ENCODE measurements at regions not wholly inside any gene's neighbourhood (a gene's known extent, or its start where the extent isn't known, plus 50 kb on each side); places are given as distances from the start of the nearest gene placed in this dataset.

DNA sequence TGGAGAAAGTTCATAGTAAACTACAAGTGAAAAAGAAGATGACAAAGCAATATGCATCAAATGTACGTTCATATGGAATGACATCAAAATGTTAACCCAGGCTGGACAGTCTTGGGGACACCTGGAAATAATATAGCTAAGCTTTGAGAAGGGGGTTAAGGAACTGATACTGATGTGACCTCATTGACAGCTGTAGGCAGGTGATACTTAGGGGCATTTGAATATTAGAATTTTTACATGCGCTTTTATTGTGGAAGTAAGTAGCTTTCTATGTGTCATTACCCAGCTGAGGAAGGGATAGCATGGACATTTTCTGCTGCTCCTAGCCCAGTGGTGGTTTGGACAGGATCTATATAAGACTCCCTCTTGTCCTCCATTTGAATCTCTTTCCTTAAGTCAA, 299.7 kb downstream of the CWC27 start:
- no peaks in the 10 kb centered on the region for H3K9me3 Mint-ChIP-seq
- peaks cover 63% of the 10 kb centered on the region for H3K4me1 Mint-ChIP-seq (ENCODE audit: low read depth)
- no peak overlapping the region for H3K27ac Mint-ChIP-seq
- H3K27me3 Mint-ChIP-seq: peaks cover 8% of the 10 kb centered on the region
- no peak overlapping the region for H3K4me3 Mint-ChIP-seq
- no peaks in the 10 kb centered on the region for H3K36me3 Mint-ChIP-seq (ENCODE audit: low read depth)
- intact Hi-C loops (cut with micrococcal nuclease): no loop called here

DNA sequence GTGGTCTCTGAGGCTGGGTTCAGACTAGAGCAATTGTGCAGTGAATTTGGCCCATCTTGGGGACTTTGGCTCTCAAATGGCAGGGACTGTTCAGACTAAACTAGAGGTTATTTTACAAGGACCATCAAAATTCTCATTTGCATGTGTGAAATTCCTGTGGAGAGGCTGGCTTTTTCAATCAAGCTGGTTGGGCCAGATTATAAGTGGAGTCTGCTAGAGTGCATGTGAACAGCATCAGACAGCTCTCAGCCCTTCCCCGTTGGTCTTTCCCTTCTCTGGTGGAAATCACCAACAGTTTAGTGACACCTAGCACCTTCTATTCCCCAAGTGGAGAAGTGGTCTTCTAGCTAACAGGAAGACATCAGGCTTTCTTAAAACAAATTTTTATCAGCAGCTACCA, 301.3 kb downstream of the CWC27 start:
- peaks cover 57% of the 10 kb centered on the region for H3K4me1 Mint-ChIP-seq (ENCODE audit: low read depth)
- peaks cover 8% of the 10 kb centered on the region for H3K27me3 Mint-ChIP-seq
- H3K27ac Mint-ChIP-seq: no peak overlapping the region
- no peak overlapping the region for H3K4me3 Mint-ChIP-seq
- no peaks in the 10 kb centered on the region for H3K9me3 Mint-ChIP-seq
- H3K36me3 Mint-ChIP-seq (ENCODE audit: low read depth): no peaks in the 10 kb centered on the region
- intact Hi-C loops (cut with micrococcal nuclease): loop anchor here (5.0 kb wide), 1 partner anchor 33 kb away; no protein-coding TSS in a partner anchor

DNA sequence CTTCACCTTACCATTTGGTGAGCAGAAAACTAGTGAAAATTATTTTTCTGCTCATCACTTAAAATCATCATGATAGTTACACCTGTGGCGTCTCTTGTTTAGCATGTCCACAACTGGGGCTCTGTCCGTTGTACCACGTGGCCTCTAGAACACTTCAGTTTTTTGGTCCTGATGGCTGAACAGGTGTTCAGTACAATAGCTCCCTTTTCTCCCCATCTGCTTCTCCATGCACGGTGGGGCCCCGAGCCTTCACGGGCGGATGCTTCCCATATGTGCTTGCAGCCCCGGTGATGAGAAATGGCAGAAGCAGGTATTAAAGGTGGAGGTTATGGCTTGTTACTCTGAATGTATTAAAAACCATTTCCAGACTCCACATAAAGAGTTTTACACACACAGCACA, 304.1 kb downstream of the CWC27 start:
- peaks cover 9% of the 10 kb centered on the region for H3K27me3 Mint-ChIP-seq
- H3K27ac Mint-ChIP-seq: no peak overlapping the region
- no peaks in the 10 kb centered on the region for H3K36me3 Mint-ChIP-seq (ENCODE audit: low read depth)
- intact Hi-C loops (cut with micrococcal nuclease): loop anchor here (5.0 kb wide), 1 partner anchor 36 kb away; no protein-coding TSS in a partner anchor
- peaks cover 56% of the 10 kb centered on the region for H3K4me1 Mint-ChIP-seq (ENCODE audit: low read depth)
- no peak overlapping the region for H3K4me3 Mint-ChIP-seq
- no peaks in the 10 kb centered on the region for H3K9me3 Mint-ChIP-seq

DNA sequence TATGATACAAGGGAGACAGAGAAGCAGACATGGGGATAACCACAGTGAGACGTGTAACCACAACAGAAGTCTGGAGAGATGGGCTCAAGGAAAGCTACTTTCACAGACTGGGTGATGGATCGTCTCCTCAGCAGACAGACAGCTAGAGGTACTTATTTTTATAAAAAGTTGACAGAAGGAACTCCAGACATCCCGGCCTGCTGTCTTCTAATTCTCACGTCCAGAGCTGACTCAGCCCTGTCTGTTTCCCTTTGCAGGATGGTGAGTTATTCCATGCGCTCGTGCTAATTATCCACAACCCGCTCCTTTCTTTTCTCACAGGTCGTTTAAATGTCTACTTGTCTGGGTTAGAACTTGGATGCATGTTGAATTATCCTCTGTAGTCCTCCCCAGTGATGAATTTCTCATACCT, 304.5 kb downstream of the CWC27 start:
- H3K9me3 Mint-ChIP-seq: no peaks in the 10 kb centered on the region
- intact Hi-C loops (cut with micrococcal nuclease): loop anchor here (5.0 kb wide), 1 partner anchor 36 kb away; no protein-coding TSS in a partner anchor
- H3K27ac Mint-ChIP-seq: no peak overlapping the region
- H3K4me1 Mint-ChIP-seq (ENCODE audit: low read depth): peaks cover 61% of the 10 kb centered on the region
- H3K4me3 Mint-ChIP-seq: no peak overlapping the region
- peaks cover 12% of the 10 kb centered on the region for H3K27me3 Mint-ChIP-seq
- H3K36me3 Mint-ChIP-seq (ENCODE audit: low read depth): no peaks in the 10 kb centered on the region

DNA sequence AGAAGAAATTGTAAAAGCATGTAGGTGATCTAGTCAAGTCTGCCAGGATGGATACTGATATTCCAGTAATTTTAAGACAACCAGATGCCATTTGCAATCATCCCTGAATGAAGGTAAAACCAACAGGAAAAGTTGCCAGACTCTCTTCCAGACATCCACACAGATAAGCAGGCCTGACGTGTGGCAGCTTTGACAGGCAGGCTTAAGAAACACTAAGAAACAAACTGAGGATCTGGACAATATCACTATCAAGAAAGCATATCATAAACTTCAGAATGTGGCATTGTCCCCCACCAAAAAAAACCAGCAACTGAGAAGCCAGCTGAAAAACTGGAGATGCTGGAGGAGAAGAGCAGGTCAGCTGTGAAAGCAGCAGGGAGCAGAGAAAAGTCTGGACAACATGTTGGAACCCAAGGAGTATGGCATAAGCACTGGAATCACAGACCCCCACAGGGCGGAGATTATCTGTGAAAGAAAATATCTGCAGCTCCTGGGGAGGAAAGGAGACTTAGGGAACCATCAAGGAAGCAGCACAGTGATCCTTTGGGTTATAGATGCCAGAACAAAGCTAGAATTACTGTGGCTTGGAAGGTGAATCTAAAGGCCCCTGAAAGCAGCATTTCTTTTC, 307.0 kb downstream of the CWC27 start:
- intact Hi-C loops (cut with micrococcal nuclease): loop anchor here (5.0 kb wide), 1 partner anchor 407 kb away; the partner anchor contains the start of gene ADAMTS6
- Mint-ChIP-seq H3K27ac (peak overlapping the region; percentile 21), H3K9me3 (no peaks in the 10 kb centered on the region), H3K4me1 (ENCODE audit: low read depth) (peaks cover 57% of the 10 kb centered on the region), H3K4me3 (no peak overlapping the region), H3K36me3 (ENCODE audit: low read depth) (no peaks in the 10 kb centered on the region), H3K27me3 (peaks cover 17% of the 10 kb centered on the region)

DNA sequence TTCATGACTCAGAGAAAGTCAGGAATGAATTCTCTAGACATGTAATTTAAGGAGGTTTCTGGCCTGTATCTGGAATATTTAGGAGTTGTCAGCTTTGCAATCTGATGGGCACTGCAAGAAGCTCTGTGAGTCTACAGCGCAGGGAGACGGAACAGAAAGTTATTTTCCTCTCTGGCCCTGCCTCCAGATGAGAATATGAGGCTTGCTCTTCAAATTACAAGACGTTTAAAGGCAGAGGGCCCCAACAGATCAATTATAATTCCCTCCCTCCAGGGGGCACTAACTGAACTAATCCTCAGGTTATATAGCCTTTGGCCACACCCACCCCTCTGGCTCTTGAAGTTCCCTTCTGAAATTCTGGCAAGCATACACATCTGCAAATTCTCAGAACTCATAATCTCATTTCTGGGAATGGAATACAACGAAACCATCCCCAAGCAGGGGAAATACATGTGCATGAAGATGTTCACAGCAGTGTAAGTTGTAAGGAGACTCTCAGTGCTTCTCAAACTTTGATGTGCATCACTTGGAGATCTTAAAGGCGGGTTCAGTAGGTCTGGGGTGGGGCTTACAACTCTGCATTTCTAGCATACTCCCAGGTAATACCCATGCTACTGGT, 307.6 kb downstream of the CWC27 start:
- peaks cover 19% of the 10 kb centered on the region for H3K27me3 Mint-ChIP-seq
- H3K36me3 Mint-ChIP-seq (ENCODE audit: low read depth): no peaks in the 10 kb centered on the region
- H3K4me1 Mint-ChIP-seq (ENCODE audit: low read depth): peaks cover 54% of the 10 kb centered on the region
- peak overlapping the region; percentile 21 for H3K27ac Mint-ChIP-seq
- H3K9me3 Mint-ChIP-seq: no peaks in the 10 kb centered on the region
- intact Hi-C loops (cut with micrococcal nuclease): loop anchor here (5.0 kb wide), 1 partner anchor 406 kb away; the partner anchor contains the start of gene ADAMTS6
- no peak overlapping the region for H3K4me3 Mint-ChIP-seq

DNA sequence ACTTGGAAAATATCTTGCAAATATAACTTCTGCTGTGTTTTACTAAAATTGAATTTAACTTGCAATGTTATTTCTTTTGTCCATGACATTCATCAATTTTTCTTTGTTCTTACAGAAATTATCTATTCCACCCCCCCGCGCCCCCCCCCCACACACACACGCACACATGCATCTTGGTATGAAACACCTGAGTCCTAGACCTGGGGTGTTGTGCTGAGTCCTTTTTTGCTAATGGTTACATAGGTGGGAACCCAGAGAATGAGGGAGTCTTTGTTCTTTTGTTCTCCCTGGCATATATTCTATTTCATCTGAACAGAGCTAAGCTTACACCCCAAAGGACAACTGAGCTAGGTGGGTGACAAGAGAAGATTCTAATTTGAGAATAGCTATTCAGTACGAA, 308.9 kb downstream of the CWC27 start:
- H3K4me3 Mint-ChIP-seq: no peak overlapping the region
- H3K27ac Mint-ChIP-seq: no peak overlapping the region
- intact Hi-C loops (cut with micrococcal nuclease): loop anchor here (5.0 kb wide), 1 partner anchor 405 kb away; the partner anchor contains the start of gene ADAMTS6
- H3K4me1 Mint-ChIP-seq (ENCODE audit: low read depth): peaks cover 41% of the 10 kb centered on the region
- peaks cover 19% of the 10 kb centered on the region for H3K27me3 Mint-ChIP-seq
- H3K9me3 Mint-ChIP-seq: no peaks in the 10 kb centered on the region
- no peaks in the 10 kb centered on the region for H3K36me3 Mint-ChIP-seq (ENCODE audit: low read depth)

DNA sequence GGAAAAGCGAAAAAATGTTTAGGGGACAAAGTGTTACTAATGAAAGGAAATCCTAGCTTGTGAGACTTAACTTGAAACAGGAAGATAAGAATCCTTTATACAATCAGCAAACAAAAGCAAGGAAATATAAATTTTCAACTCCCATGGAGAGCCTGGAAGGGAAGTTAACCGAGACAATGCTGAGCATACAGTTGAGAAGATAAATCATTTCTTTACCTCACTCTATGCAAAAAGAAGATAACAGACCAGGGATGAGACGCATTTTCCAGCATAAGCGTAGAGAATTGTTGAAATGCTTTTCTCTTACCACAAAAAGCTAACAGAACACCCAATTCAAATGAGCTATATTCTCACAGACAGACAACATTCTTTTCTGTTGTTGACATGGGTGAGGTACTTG, 309.6 kb downstream of the CWC27 start:
- H3K4me3 Mint-ChIP-seq: no peak overlapping the region
- peaks cover 34% of the 10 kb centered on the region for H3K4me1 Mint-ChIP-seq (ENCODE audit: low read depth)
- intact Hi-C loops (cut with micrococcal nuclease): loop anchor here (5.0 kb wide), 1 partner anchor 404 kb away; the partner anchor contains the start of gene ADAMTS6
- H3K27me3 Mint-ChIP-seq: peaks cover 15% of the 10 kb centered on the region
- H3K27ac Mint-ChIP-seq: no peak overlapping the region
- no peaks in the 10 kb centered on the region for H3K9me3 Mint-ChIP-seq
- H3K36me3 Mint-ChIP-seq (ENCODE audit: low read depth): no peaks in the 10 kb centered on the region

DNA sequence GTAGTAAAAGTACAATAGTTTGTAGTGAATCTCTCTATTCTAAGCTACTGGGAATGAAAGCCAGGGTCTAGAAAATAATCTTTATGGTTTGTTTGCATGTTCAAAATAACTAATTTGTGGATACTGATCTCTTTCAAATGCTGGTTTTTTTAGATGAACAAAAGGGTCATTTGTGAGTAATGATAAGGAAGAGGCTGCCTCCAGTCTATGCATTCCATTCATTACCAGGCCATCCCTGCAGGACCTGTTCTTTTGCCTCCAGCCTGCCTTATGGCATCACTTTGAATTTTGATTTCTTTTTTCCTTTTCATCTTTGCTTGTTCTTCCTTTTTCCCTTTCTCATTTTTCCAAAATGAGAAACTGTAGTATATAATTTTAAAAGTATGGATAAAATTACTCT, 312.3 kb downstream of the CWC27 start:
- Mint-ChIP-seq H3K9me3 (no peaks in the 10 kb centered on the region), H3K4me1 (ENCODE audit: low read depth) (peaks cover 40% of the 10 kb centered on the region), H3K4me3 (no peak overlapping the region), H3K27ac (no peak overlapping the region), H3K36me3 (ENCODE audit: low read depth) (no peaks in the 10 kb centered on the region), H3K27me3 (peaks cover 15% of the 10 kb centered on the region)
- intact Hi-C loops (cut with micrococcal nuclease): no loop called here

DNA sequence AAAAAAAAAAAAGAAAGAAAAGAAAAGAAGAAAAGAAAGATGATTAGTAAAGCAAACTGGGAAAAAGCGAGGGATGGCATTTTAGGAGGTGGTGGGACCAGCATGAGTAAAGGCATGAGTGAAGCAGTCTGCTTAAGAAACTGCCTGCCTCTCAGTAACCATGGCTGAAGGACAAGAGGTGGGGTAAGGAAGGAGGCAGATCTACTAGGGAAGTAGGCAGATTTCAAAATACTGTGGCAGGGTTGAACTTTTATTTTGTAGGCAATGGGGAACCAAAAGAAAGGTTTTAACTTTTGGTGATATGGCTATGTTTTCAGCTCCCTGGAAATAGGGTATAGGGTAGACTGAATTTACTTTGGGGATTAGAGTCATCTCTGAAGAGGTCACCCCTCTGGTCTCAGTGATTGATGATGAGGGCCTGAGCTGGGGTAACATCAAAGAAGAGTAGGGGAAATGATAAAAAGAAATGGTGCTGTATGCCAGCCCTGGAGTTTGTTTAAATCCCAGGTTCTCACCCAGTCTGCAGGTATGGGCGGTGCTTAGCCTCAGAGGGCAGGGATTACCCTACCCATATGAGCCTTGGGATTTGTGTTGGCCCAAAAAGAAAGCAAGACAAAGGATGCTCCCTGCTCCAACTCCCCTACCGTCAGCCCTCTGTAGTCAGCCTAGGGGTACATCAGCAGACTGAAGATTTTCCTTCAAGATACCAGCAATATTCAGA, 316.2 kb downstream of the CWC27 start:
- Mint-ChIP-seq H3K4me1 (ENCODE audit: low read depth) (peaks cover 16% of the 10 kb centered on the region), H3K27ac (peak overlapping the region; percentile 8), H3K9me3 (peaks cover 4% of the 10 kb centered on the region), H3K4me3 (no peak overlapping the region), H3K36me3 (ENCODE audit: low read depth) (no peaks in the 10 kb centered on the region), H3K27me3 (peaks cover 5% of the 10 kb centered on the region)
- intact Hi-C loops (cut with micrococcal nuclease): no loop called here

DNA sequence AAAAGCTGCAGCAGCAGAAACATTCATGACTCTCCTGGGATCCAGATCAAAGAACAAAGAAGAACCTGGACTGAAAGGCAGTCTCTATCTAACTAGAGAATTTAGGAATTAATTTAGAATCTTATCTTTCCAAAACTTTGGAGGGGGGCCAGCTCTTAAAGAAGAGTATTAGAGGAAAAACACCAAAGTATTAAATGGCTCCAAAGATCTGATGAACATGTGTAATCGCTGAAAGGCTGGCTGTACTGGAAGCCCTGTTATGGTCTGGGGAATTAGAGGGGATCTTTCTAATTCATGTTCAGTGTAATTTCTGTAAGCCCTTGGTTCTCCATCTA, 316.8 kb downstream of the CWC27 start:
- Mint-ChIP-seq H3K36me3 (ENCODE audit: low read depth) (no peaks in the 10 kb centered on the region), H3K4me3 (no peak overlapping the region), H3K27me3 (peaks cover 7% of the 10 kb centered on the region), H3K9me3 (peaks cover 9% of the 10 kb centered on the region), H3K4me1 (ENCODE audit: low read depth) (peaks cover 16% of the 10 kb centered on the region), H3K27ac (peak overlapping the region; percentile 8)
- intact Hi-C loops (cut with micrococcal nuclease): no loop called here

DNA sequence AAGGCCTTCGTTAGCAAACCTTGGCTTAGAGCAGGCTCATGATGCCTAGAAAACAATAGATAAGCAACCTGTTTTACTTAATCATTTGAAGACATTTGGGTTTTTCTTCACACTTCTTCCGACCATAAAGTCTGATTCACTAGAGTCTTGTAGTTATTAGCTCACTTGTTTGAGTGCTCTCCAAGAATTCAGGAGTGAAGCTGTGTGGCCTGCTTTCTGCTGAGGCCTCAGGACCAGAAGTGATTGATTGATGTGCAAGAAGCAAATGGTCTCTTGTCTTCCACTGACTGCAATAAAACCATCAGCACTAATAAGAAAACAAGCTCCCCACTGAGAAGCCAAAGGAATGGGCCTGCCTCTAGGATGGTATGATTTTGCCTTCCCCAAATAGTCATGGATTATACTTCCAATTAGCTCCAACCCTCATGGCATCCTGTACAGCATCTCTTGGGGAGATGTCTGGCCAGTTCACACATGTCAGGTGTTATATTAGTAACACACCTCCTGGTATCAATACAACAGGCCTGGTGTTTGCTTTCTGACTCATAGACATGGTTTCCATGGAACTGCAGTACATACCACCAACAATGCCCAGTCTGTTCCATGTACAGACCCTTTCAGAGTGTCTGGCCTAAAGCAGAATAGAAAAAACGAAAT, 317.6 kb downstream of the CWC27 start:
- peaks cover 16% of the 10 kb centered on the region for H3K4me1 Mint-ChIP-seq (ENCODE audit: low read depth)
- H3K36me3 Mint-ChIP-seq (ENCODE audit: low read depth): no peaks in the 10 kb centered on the region
- peaks cover 18% of the 10 kb centered on the region for H3K9me3 Mint-ChIP-seq
- no peak overlapping the region for H3K27ac Mint-ChIP-seq
- H3K4me3 Mint-ChIP-seq: no peak overlapping the region
- H3K27me3 Mint-ChIP-seq: peaks cover 5% of the 10 kb centered on the region
- intact Hi-C loops (cut with micrococcal nuclease): no loop called here

DNA sequence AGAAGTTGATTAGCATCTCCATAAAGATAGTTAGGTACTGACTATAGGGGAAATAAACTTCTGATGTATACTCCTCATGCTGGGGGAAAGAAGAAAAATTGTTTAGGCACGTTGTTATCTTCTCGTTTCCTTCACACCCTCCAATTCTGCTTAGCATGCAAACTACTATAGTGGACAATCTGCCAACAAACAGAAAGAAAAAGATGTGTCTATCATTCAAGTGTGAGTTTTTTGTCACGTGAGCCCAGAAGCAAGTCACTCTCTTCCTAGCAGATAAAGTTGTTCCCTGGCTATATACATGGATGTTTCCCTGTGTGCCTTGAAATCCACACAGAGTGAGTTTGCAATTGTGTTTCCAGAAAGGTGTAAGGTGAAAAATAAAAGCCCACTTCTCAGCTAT, 318.4 kb downstream of the CWC27 start:
- Mint-ChIP-seq H3K27ac (no peak overlapping the region), H3K4me1 (ENCODE audit: low read depth) (peaks cover 16% of the 10 kb centered on the region), H3K4me3 (no peak overlapping the region), H3K36me3 (ENCODE audit: low read depth) (no peaks in the 10 kb centered on the region), H3K9me3 (peaks cover 23% of the 10 kb centered on the region), H3K27me3 (peaks cover 5% of the 10 kb centered on the region)
- intact Hi-C loops (cut with micrococcal nuclease): no loop called here

DNA sequence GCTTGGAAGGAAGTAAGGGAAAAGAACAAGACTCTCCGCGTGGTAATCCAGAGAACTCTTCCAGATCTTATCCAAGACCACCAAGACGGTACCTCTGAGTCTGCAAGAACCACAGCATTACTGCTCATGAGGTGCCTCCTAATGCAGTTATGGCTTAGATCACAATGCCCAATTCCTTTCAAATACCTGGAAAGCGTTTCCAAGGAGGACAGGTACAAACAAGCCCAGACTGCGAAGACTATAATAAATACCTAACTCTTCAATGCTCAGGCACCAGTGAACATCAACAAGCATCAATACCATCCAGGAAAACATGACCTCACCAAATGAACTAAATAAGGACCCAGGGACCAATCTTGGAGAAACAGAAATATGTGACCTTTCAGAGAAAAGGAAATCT, 325.5 kb downstream of the CWC27 start:
- no peak overlapping the region for H3K4me3 Mint-ChIP-seq
- intact Hi-C loops (cut with micrococcal nuclease): no loop called here

More for the DNA sequence above, 325.5 kb downstream of the CWC27 start:
- H3K27me3 Mint-ChIP-seq: peaks cover 7% of the 10 kb centered on the region
- no peak overlapping the region for H3K27ac Mint-ChIP-seq
- H3K36me3 Mint-ChIP-seq (ENCODE audit: low read depth): no peaks in the 10 kb centered on the region
- H3K4me1 Mint-ChIP-seq (ENCODE audit: low read depth): peaks cover 11% of the 10 kb centered on the region
- H3K9me3 Mint-ChIP-seq: peaks cover 30% of the 10 kb centered on the region

Data from dendritic cell treated with granulocyte-macrophage colony-stimulating factor and Interleukin-4, amounts not matched to agents 40 ng/mL and 50 ng/mL, for 4 days (primary cell).